LNCAP (cell line): ENCODE measurements at regions not wholly inside any gene's neighbourhood (a gene's known extent, or its start where the extent isn't known, plus 50 kb on each side); places are given as distances from the start of the nearest gene placed in this dataset.

Experiments used
- CTCF ChIP-seq: fragments of 450-650 bp; IDR thresholded peaks from 2 replicates; pipeline ENCODE4 v1.5.1; 2017; ENCODE audit warnings: mild to moderate bottlenecking

DNA sequence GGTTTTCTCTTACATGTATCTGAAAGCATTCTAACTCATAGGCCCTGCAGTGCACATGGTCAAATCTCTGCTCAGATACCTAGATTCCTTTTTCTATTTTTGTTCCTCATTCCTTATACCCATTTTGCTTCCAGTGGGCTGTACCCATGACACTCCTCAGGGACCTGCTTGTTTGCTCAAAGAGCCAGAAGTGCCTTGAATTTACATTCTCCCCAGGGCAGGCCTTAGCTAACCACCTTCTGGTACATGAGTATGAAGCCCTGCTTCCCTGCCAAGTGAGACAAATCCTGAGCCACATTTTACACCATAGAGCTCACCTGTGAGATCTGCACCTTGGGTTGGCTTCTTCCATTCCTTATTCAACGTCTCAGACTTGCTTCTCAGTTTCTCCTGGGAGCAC lies 326.6 kb upstream of the SASH1 start:
- TF ChIP-seq CTCF, result no peak

DNA sequence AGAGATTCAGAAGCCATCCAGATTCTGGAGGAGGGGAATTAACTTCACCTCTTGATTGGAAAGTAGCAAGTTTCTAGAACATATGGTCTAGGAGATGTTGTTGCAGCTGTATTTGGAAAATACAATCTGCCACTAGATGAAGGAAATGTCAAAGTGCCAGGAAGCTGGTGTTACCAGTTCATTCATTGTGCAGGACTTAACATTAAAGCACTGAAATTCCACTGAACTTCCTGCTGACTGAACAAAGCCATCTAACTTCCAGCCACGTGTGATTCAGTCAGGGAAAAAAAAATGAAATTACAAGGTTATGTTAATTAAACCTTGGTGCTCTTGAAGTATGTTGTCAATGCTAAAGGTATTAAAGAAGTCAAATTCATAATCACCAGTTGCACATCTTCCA lies 321.5 kb upstream of the SASH1 start:
- TF ChIP-seq CTCF, result no peak

DNA sequence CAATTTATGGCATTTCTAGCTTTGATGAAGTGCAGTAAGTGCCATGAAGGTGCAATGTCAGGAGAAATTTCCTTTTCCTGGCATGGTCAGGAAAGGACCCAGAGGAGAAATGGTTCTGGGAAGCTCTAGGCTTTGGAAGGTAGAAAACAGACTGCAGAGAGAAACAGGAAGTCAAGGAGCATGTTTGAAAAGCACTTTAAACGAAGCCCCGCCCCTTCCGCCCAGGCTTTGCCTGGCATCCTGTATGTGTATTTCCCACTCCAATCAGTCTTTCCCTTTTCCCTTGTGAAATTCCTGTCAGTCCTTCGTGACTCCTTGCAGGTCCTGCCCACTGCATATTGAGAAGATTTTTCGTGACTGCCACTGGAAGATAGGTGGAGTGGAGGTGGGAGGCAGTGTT lies 320.9 kb upstream of the SASH1 start:
- TF ChIP-seq CTCF, result no peak

DNA sequence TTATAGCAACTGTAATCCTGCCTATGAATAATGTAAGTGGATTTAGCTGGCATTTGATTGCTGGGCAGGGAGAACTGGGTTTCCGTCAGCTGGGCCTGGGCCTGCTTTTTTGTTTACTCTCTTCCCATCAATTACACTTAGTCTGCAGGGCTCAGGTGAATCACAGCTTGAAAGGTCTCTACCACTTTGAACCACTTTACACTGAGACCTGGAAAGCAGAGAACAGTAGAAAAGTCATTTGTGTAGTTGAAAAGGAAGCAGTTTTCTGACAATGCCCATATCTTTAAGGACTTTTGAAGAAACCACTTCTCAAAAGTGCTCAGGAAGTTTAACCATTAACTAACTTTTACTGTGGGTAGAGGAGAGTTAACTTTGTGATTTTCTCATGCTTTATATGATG lies 315.4 kb upstream of the SASH1 start:
- no peak for TF ChIP-seq CTCF

GRCh38 chr6:148035806-148036390 lies 306.7 kb upstream of the SASH1 start:
- TF ChIP-seq CTCF, result no peak

GRCh38 chr6:148037496-148037895 lies 305.1 kb upstream of the SASH1 start:
- TF ChIP-seq CTCF, result no peak

- TF ChIP-seq CTCF, result no peak
Measured at GRCh38 chr6:148041546-148041945, 301.1 kb upstream of the SASH1 start.

GRCh38 chr6:148042536-148042935 lies 300.1 kb upstream of the SASH1 start:
- no peak for TF ChIP-seq CTCF
